Colonic mucosa (tissue), 4 donors: ENCODE measurements at regions not wholly inside any gene's neighbourhood (a gene's known extent, or its start where the extent isn't known, plus 50 kb on each side); places are given as distances from the start of the nearest gene placed in this dataset.

ENCODE experiments used
- DNase-seq: peaks from one replicate; pipeline ENCODE4 v3.0.0-alpha.2; 2020
- H3K27ac ChIP-seq: fragments of 200-600 bp; one replicate; pipeline ENCODE4 v1.8.0; 2021
- H3K27me3 ChIP-seq: fragments of 200-600 bp; one replicate; pipeline ENCODE4 v1.8.0; 2021
- H3K36me3 ChIP-seq: fragments of 200-600 bp; one replicate; pipeline ENCODE4 v1.8.0; 2021
- H3K4me1 ChIP-seq: fragments of 200-600 bp; one replicate; pipeline ENCODE4 v1.8.0; 2021; ENCODE audit warnings: mild to moderate bottlenecking
- H3K4me3 ChIP-seq: fragments of 200-600 bp; one replicate; pipeline ENCODE4 v1.8.0; 2021
- H3K9ac ChIP-seq, 2 donors: one replicate each; pipeline ENCODE4 v1.7.0; 2013; ENCODE audit warnings: control low read depth in 2 of 2, low read depth in 2 of 2, low read length in 2 of 2
- H3K9me3 ChIP-seq: fragments of 200-600 bp; one replicate; pipeline ENCODE4 v1.8.0; 2021
- CTCF ChIP-seq: fragments of 200-600 bp; IDR thresholded peaks from one replicate; pipeline ENCODE4 v1.8.0; 2022; ENCODE audit warnings: antibody characterized with exemption, mild to moderate bottlenecking
- intact Hi-C: fragments of 100-400 bp; cut with DNase I; formaldehyde crosslinking; loops from one replicate; pipeline ENCODE4 v1.14.1; 2022
- donor health status: healthy.
- donor health status: DM: no; HTN: no; CAD: no.
- donor health status: DM: no; HTN: no; CAD: no.

GRCh38 chr5:106940986-106941385 is 729.8 kb downstream of the EFNA5 start:
- Histone ChIP-seq H3K4me1 (no peaks in the 10 kb centered on the region), H3K27ac (no peak overlapping the region), H3K27me3 (no peaks in the 10 kb centered on the region), H3K9ac (no peak overlapping the region), H3K4me3 (no peak overlapping the region), H3K36me3 (no peaks in the 10 kb centered on the region), H3K9me3 (no peaks in the 10 kb centered on the region)
- intact Hi-C loops: no loop called here
- no peak for TF ChIP-seq CTCF
- DNase-seq: no peak

DNA sequence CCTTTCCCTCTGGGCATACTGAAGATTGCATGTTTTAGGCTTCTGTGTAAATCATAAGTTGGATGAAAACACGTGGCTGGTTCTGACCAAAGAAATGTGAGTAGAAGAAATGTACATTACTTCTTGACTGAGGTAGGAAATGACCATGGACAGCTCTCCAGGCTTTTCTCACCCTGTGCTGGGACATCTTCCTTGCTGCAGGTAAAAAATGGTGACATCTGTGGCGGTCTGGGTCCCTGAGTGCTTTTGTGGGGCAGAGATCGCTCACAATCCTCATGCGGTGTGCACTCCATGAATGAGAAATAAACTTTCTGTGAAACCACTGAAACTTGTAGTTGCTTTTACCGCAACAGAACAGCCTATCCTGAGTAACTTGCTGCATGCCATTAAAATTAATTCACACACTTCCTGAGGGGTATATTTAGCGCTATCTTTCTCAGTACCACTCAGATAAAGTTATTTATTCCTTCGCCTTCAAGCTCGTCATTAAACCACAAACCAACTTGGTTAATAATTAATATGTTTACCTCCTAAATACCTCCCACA is 730.4 kb downstream of the EFNA5 start:
- Histone ChIP-seq H3K27me3 (no peaks in the 10 kb centered on the region), H3K4me3 (no peak overlapping the region), H3K27ac (no peak overlapping the region), H3K9ac (no peak overlapping the region), H3K9me3 (no peaks in the 10 kb centered on the region), H3K36me3 (no peaks in the 10 kb centered on the region), H3K4me1 (no peaks in the 10 kb centered on the region)
- intact Hi-C loops: no loop called here
- DNase-seq: no peak
- no peak for TF ChIP-seq CTCF

- intact Hi-C loops: no loop called here
- Histone ChIP-seq H3K36me3 (no peaks in the 10 kb centered on the region), H3K4me1 (no peaks in the 10 kb centered on the region), H3K9ac (no peak overlapping the region), H3K4me3 (no peak overlapping the region), H3K9me3 (no peaks in the 10 kb centered on the region), H3K27ac (no peak overlapping the region), H3K27me3 (no peaks in the 10 kb centered on the region)
- no peak for TF ChIP-seq CTCF
- no peak for DNase-seq
Measured at GRCh38 chr5:106923409-106923808, 747.3 kb downstream of the EFNA5 start.

DNA sequence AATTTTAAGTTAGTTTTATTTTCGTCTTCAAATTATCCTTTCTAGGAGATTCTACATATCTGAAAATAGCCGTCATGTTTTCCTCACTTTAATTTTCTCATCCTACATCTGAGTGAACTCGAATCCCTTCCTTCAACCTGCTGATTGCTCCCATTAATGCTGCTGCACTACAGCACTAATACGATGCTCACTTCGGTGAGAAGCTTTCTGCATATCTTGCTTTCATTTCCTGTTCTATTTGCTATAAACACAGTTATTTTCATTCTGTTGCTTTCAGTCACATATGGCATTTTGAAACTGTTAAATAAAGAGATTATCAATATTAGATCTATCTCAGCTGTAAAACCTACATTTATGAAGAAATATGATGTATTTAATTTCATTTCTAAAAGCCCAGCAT is 749.2 kb downstream of the EFNA5 start:
- intact Hi-C loops: no loop called here
- no peak for DNase-seq
- no peaks in the 10 kb centered on the region for H3K9me3 ChIP-seq
- H3K4me3 ChIP-seq: no peak overlapping the region
- no peaks in the 10 kb centered on the region for H3K36me3 ChIP-seq
- no peak overlapping the region for H3K27ac ChIP-seq
- no peak for TF ChIP-seq CTCF
- no peaks in the 10 kb centered on the region for H3K27me3 ChIP-seq
- H3K4me1 ChIP-seq: no peaks in the 10 kb centered on the region
- H3K9ac ChIP-seq: no peak overlapping the region

DNA sequence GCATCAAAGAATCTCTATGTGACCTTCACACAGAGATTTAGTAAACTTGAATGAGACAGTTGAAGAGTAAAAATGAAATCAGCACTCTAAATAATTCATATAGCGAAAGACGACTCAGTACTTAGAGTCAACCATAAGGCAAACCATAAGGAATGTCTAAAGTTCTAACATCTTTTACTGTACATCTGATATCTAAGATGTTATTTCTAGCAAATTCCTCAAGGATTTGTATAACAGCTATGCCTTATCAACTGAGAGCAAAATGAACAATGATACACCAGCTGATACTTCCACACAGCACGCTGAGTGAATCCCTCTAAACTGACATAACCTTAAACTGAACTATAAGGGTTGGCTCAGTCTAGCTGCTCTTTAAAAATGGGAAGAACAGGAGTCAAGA is 760.3 kb downstream of the EFNA5 start:
- intact Hi-C loops: no loop called here
- no peak for DNase-seq
- no peak for TF ChIP-seq CTCF
- Histone ChIP-seq H3K36me3 (no peaks in the 10 kb centered on the region), H3K27me3 (no peaks in the 10 kb centered on the region), H3K4me1 (no peaks in the 10 kb centered on the region), H3K9ac (no peak overlapping the region), H3K27ac (no peak overlapping the region), H3K4me3 (no peak overlapping the region), H3K9me3 (no peaks in the 10 kb centered on the region)

DNA sequence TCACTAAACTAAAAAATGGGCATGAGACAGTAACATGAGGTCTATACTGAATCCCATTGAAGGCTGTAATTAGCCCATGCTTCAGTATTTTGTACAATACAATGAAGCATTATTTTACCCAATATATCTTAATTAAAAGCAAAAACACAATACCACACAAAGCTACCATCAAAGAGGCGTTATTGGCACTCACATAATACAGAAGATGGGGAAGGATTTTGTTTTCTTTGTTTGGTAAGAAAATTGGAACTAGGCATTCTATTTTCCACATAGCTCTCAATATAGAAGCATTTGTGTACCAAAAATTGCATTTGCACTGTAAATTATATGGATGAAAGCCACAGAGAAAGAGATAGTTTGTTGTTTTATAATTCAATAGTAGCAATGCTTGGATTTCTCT is 761.0 kb downstream of the EFNA5 start:
- Histone ChIP-seq H3K4me1 (no peaks in the 10 kb centered on the region), H3K27me3 (no peaks in the 10 kb centered on the region), H3K9me3 (no peaks in the 10 kb centered on the region), H3K36me3 (no peaks in the 10 kb centered on the region), H3K27ac (no peak overlapping the region), H3K4me3 (no peak overlapping the region), H3K9ac (no peak overlapping the region)
- DNase-seq: no peak
- intact Hi-C loops: no loop called here
- TF ChIP-seq CTCF: no peak
